ENCODE measurements at regions not wholly inside any gene's neighbourhood (a gene's known extent, or its start where the extent isn't known, plus 50 kb on each side); places are given as distances from the start of the nearest gene placed in this dataset.
A peak's percentile ranks its signal among the peaks of the same experiment; 100 is the strongest.

GRCh38 chr16:65675161-65675560, 553.3 kb upstream of the CDH11 start:
- no peaks in the 10 kb centered on the region for H3K36me3 ChIP-seq
- no peak overlapping the region for H3K27ac ChIP-seq
- no peaks in the 10 kb centered on the region for H4K20me1 ChIP-seq
- no peaks in the 10 kb centered on the region for H3K27me3 ChIP-seq
- H3K4me1 ChIP-seq: peaks cover 27 to 55% (median 45%) of the 10 kb centered on the region in 10 experiments
- H3K4me3 ChIP-seq: no peak overlapping the region
- TF ChIP-seq Cebpa-rat (IDR thresholded peaks at IDR 0.05): no peak
- H3K4me2 ChIP-seq: no peak overlapping the region
- no peak overlapping the region for H3K9ac ChIP-seq
- peaks cover 0 to 18% (median 4%) of the 10 kb centered on the region in 11 experiments; a peak in 8 of 22 replicates for H3K9me3 ChIP-seq (replicated peaks in 1 of 11)

- peak overlapping the region in 5 of 11 experiments; percentile 5 to 71 (median 48); a peak in 7 of 22 replicates for H3K27ac ChIP-seq
- peak overlapping the region in 6 of 11 experiments; percentile 17 to 96 (median 81); a peak in 10 of 22 replicates for H3K4me2 ChIP-seq
- no peak overlapping the region for H3K4me3 ChIP-seq
- H4K20me1 ChIP-seq: no peaks in the 10 kb centered on the region
- TF ChIP-seq Cebpa-rat (IDR thresholded peaks at IDR 0.05): no peak
- H3K4me1 ChIP-seq: peaks cover 32 to 53% (median 41%) of the 10 kb centered on the region in 10 experiments
- peaks cover 0 to 26% (median 11%) of the 10 kb centered on the region in 11 experiments; a peak in 8 of 22 replicates for H3K9me3 ChIP-seq (replicated peaks in 1 of 11)
- H3K27me3 ChIP-seq: no peaks in the 10 kb centered on the region
- peak overlapping the region in 3 of 11 experiments; percentile 26 to 39 (median 33); a peak in 3 of 22 replicates for H3K9ac ChIP-seq
- no peaks in the 10 kb centered on the region for H3K36me3 ChIP-seq
Measured at GRCh38 chr16:65672960-65673359, 551.1 kb upstream of the CDH11 start.

GRCh38 chr16:65671071-65671470, 549.2 kb upstream of the CDH11 start:
- Histone ChIP-seq H3K4me3 (peak overlapping the region in 2 of 10 experiments; percentile 4 to 17; a peak in 1 of 20 replicates), H4K20me1 (no peaks in the 10 kb centered on the region), H3K4me1 (peaks cover 35 to 70% (median 51%) of the 10 kb centered on the region in 10 experiments), H3K4me2 (peak overlapping the region; percentile 62 to 96 (median 76)), H3K9ac (peak overlapping the region in 7 of 11 experiments; percentile 2 to 62 (median 34); a peak in 10 of 22 replicates), H3K27ac (peak overlapping the region in 9 of 11 experiments; percentile 24 to 75 (median 63); a peak in 14 of 22 replicates), H3K36me3 (no peaks in the 10 kb centered on the region), H3K9me3 (replicated peaks in 1 of 11) (peaks cover 0 to 26% (median 11%) of the 10 kb centered on the region in 11 experiments; a peak in 8 of 22 replicates), H3K27me3 (no peaks in the 10 kb centered on the region)
- no peak for TF ChIP-seq Cebpa-rat (IDR thresholded peaks at IDR 0.05)

GRCh38 chr16:65668064-65668595, 546.3 kb upstream of the CDH11 start:
- no peak for TF ChIP-seq Cebpa-rat (IDR thresholded peaks at IDR 0.05)
- Histone ChIP-seq H3K9me3 (replicated peaks in 1 of 11) (peaks cover 0 to 22% (median 11%) of the 10 kb centered on the region in 11 experiments; a peak in 8 of 22 replicates), H3K4me1 (peaks cover 39 to 88% (median 71%) of the 10 kb centered on the region in 10 experiments), H3K4me3 (no peak overlapping the region), H3K27ac (peak overlapping the region in 4 of 11 experiments; percentile 10 to 43 (median 27); a peak in 5 of 22 replicates), H3K4me2 (peak overlapping the region in 8 of 11 experiments; percentile 17 to 57 (median 30); a peak in 14 of 22 replicates), H4K20me1 (no peaks in the 10 kb centered on the region), H3K36me3 (no peaks in the 10 kb centered on the region), H3K27me3 (no peaks in the 10 kb centered on the region), H3K9ac (no peak overlapping the region)

- Histone ChIP-seq H3K27me3 (no peaks in the 10 kb centered on the region), H3K4me1 (peaks cover 42 to 88% (median 69%) of the 10 kb centered on the region in 10 experiments), H3K27ac (peak overlapping the region in 4 of 11 experiments; percentile 8 to 24 (median 12); a peak in 4 of 22 replicates), H3K9ac (no peak overlapping the region), H3K36me3 (no peaks in the 10 kb centered on the region), H3K4me3 (no peak overlapping the region), H3K9me3 (replicated peaks in 1 of 11) (peaks cover 0 to 16% (median 6%) of the 10 kb centered on the region in 11 experiments; a peak in 8 of 22 replicates), H4K20me1 (no peaks in the 10 kb centered on the region), H3K4me2 (peak overlapping the region in 6 of 11 experiments; percentile 1 to 31 (median 14); a peak in 3 of 22 replicates)
- no peak for TF ChIP-seq Cebpa-rat (IDR thresholded peaks at IDR 0.05)
Measured at GRCh38 chr16:65667011-65667578, 545.2 kb upstream of the CDH11 start.

- Histone ChIP-seq H3K9ac (no peak overlapping the region), H3K4me3 (no peak overlapping the region), H3K9me3 (replicated peaks in 1 of 11) (peaks cover 0 to 12% (median 6%) of the 10 kb centered on the region in 11 experiments; a peak in 4 of 22 replicates), H3K27ac (peak overlapping the region in 4 of 11 experiments; percentile 8 to 24 (median 12); a peak in 4 of 22 replicates), H3K4me1 (peaks cover 35 to 83% (median 62%) of the 10 kb centered on the region in 10 experiments), H3K4me2 (peak overlapping the region in 1 of 11 experiments; percentile 74; a peak in 2 of 22 replicates), H3K36me3 (no peaks in the 10 kb centered on the region), H4K20me1 (no peaks in the 10 kb centered on the region), H3K27me3 (no peaks in the 10 kb centered on the region)
- no peak for TF ChIP-seq Cebpa-rat (IDR thresholded peaks at IDR 0.05)
Measured at GRCh38 chr16:65666132-65666941, 544.5 kb upstream of the CDH11 start.

- TF ChIP-seq Cebpa-rat (IDR thresholded peaks at IDR 0.05): no peak
- Histone ChIP-seq H3K36me3 (no peaks in the 10 kb centered on the region), H3K9me3 (replicated peaks in 1 of 11) (peaks cover 0 to 12% (median 6%) of the 10 kb centered on the region in 11 experiments; a peak in 4 of 22 replicates), H3K4me3 (no peak overlapping the region), H3K27me3 (no peaks in the 10 kb centered on the region), H4K20me1 (no peaks in the 10 kb centered on the region), H3K4me1 (peaks cover 27 to 83% (median 59%) of the 10 kb centered on the region in 10 experiments), H3K27ac (peak overlapping the region in 1 of 11 experiments; percentile 14; a peak in 1 of 22 replicates), H3K4me2 (peak overlapping the region in 1 of 11 experiments; percentile 74; a peak in 3 of 22 replicates), H3K9ac (no peak overlapping the region)
Measured at GRCh38 chr16:65665586-65665985, 543.7 kb upstream of the CDH11 start.

GRCh38 chr16:65663774-65664173, 541.9 kb upstream of the CDH11 start:
- peaks cover 0 to 4% (median 0%) of the 10 kb centered on the region in 11 experiments; a peak in 1 of 22 replicates for H3K9me3 ChIP-seq (replicated peaks in 1 of 11)
- H3K4me2 ChIP-seq: peak overlapping the region; percentile 8 to 77 (median 70); a peak in 18 of 22 replicates
- no peak overlapping the region for H3K4me3 ChIP-seq
- H3K9ac ChIP-seq: no peak overlapping the region
- no peaks in the 10 kb centered on the region for H3K36me3 ChIP-seq
- H4K20me1 ChIP-seq: no peaks in the 10 kb centered on the region
- H3K27ac ChIP-seq: peak overlapping the region in 6 of 11 experiments; percentile 1 to 52 (median 20); a peak in 5 of 22 replicates
- no peaks in the 10 kb centered on the region for H3K27me3 ChIP-seq
- H3K4me1 ChIP-seq: peaks cover 29 to 92% (median 67%) of the 10 kb centered on the region in 10 experiments
- no peak for TF ChIP-seq Cebpa-rat (IDR thresholded peaks at IDR 0.05)

Data from BLaER1 treated with 17β-estradiol and CSF1 and Interleukin-3, amounts not matched to agents 10 nM and 100 nM (cell line).